Neutrophil (primary cell): ENCODE measurements at regions not wholly inside any gene's neighbourhood (a gene's known extent, or its start where the extent isn't known, plus 50 kb on each side); places are given as distances from the start of the nearest gene placed in this dataset.
"Not testable (repeated sequence)": the region's sequence is repeated elsewhere in the genome, so short reads cannot be mapped to it uniquely, and the experiment has no call there.

Experiments
- H3K27ac ChIP-seq: fragments of 200-600 bp; sonication (generic); 2 replicates; pipeline ENCODE4 v1.5.1; 2016; ENCODE audit warnings: mild to moderate bottlenecking, moderate library complexity
- H3K27me3 ChIP-seq: fragments of 200-600 bp; sonication (generic); 2 replicates; pipeline ENCODE4 v1.6.0; 2016; ENCODE audit warnings: mild to moderate bottlenecking
- H3K36me3 ChIP-seq: fragments of 200-600 bp; sonication (generic); 2 replicates; pipeline ENCODE4 v1.5.1; 2017
- H3K4me1 ChIP-seq, 2 experiments: fragments of 200-600 bp in 1 of 2; sonication (generic) in 1 of 2; 1 replicate in 1 of 2; 2 replicates in 1 of 2; pipeline versions ENCODE4 v1.5.1 to v1.6.1; 2013 to 2016; ENCODE audit warnings: low read depth in 1 of 2, low read length in 1 of 2, mild to moderate bottlenecking in 1 of 2, moderate library complexity in 1 of 2; ENCODE audit not compliant: control insufficient read depth in 1 of 2, insufficient read depth in 1 of 2
- H3K4me3 ChIP-seq, 2 experiments: fragments of 200-600 bp in 1 of 2; sonication (generic) in 1 of 2; 1 replicate in 1 of 2; 2 replicates in 1 of 2; pipeline ENCODE4 v1.5.1; 2013 to 2016; ENCODE audit warnings: low read depth in 1 of 2, low read length in 1 of 2, mild to moderate bottlenecking in 1 of 2, moderate library complexity in 1 of 2
- H3K9me3 ChIP-seq: fragments of 200-600 bp; sonication (generic); 2 replicates; pipeline ENCODE4 v1.5.1; 2016
- TF ChIP-seq, protein P1 (sequence below): fragments of 200-600 bp; sonication (generic); IDR thresholded peaks from 2 replicates; pipeline ENCODE4 v1.5.1; 2016; ENCODE audit warnings: antibody characterized with exemption

DNA sequence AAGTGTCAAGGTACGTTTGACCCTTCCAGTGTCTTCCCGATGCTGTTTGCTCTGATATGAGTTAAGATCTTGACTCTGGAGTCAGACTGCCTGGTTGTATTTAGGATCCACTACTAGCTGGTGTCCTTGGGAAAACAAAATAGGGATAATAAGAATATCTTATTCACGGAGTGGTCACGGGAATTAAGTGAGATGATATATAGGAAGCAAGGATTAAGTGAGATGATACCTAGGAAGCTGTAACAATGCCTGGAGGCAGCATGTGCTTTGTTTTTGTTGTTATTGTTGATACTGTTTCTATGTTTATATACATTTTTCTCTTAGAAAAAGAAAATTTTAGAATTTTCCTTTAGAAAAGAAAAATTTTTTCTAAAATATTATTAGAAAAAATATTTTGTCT lies 87.0 kb downstream of the LYZL1 start:
- peaks cover 12% of the 10 kb centered on the region for H3K27me3 ChIP-seq
- no peaks in the 10 kb centered on the region for H3K36me3 ChIP-seq
- TF ChIP-seq, protein P1, sequence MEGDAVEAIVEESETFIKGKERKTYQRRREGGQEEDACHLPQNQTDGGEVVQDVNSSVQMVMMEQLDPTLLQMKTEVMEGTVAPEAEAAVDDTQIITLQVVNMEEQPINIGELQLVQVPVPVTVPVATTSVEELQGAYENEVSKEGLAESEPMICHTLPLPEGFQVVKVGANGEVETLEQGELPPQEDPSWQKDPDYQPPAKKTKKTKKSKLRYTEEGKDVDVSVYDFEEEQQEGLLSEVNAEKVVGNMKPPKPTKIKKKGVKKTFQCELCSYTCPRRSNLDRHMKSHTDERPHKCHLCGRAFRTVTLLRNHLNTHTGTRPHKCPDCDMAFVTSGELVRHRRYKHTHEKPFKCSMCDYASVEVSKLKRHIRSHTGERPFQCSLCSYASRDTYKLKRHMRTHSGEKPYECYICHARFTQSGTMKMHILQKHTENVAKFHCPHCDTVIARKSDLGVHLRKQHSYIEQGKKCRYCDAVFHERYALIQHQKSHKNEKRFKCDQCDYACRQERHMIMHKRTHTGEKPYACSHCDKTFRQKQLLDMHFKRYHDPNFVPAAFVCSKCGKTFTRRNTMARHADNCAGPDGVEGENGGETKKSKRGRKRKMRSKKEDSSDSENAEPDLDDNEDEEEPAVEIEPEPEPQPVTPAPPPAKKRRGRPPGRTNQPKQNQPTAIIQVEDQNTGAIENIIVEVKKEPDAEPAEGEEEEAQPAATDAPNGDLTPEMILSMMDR = no peak
- no peak overlapping the region for H3K27ac ChIP-seq
- no peaks in the 10 kb centered on the region for H3K9me3 ChIP-seq
- no peaks in the 10 kb centered on the region for H3K4me1 ChIP-seq
- no peak overlapping the region for H3K4me3 ChIP-seq

DNA sequence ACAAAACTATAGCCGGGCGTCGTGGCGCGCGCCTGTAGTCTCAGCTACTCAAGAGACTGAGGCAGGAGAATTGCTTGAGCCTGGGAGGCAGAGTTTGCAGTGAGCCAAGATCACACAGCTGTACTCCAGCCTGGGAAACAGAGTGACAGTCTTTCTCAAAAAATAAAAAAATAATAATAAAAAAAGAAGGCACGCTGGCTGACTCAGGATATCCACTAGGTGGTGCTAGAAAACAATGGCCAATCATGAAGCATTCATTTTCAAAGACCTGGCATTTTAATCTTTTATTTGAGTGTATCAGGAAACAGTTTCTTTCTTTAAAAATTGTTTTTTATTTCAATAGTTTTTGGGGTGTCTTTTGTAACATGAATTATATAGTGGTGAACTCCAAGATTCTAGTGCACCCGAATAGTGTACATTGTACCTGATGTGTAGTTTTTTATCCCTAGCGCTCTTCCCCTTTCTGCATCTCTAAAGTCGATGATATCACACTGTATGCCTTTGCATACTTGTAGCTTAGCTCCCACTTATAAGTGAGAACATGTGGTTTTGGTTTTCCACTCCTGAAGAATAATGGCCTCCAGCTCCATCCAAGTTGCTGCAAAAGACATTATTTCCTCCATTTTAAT lies 88.6 kb downstream of the LYZL1 start:
- Histone ChIP-seq H3K27ac (no peak overlapping the region), H3K4me1 (no peaks in the 10 kb centered on the region), H3K4me3 (no peak overlapping the region), H3K27me3 (no peaks in the 10 kb centered on the region), H3K36me3 (no peaks in the 10 kb centered on the region), H3K9me3 (no peaks in the 10 kb centered on the region)
- TF ChIP-seq, protein P1 = no peak

DNA sequence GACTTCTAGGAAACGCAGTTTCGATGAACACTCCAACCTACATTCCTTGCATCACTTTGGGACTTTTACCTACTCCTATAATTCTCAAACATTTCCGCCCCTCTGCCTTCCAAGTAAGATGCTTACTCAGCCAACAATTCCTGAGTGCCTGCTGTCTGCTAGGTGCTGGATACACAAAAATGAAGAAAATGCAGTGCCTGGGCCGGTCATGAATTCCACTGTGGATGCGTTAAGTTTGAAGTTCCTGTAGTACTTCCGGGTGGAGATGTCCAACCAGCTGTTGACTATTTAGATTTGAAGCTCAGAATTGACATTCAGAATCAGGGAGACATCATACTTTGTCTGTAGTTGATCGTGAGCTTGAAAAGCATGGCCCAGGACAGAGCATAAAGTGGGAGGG lies 89.2 kb downstream of the LYZL1 start:
- no peaks in the 10 kb centered on the region for H3K9me3 ChIP-seq
- no peak overlapping the region for H3K4me3 ChIP-seq
- TF ChIP-seq, protein P1 = no peak
- H3K36me3 ChIP-seq = no peaks in the 10 kb centered on the region
- H3K4me1 ChIP-seq = no peaks in the 10 kb centered on the region
- H3K27ac ChIP-seq = no peak overlapping the region
- no peaks in the 10 kb centered on the region for H3K27me3 ChIP-seq

DNA sequence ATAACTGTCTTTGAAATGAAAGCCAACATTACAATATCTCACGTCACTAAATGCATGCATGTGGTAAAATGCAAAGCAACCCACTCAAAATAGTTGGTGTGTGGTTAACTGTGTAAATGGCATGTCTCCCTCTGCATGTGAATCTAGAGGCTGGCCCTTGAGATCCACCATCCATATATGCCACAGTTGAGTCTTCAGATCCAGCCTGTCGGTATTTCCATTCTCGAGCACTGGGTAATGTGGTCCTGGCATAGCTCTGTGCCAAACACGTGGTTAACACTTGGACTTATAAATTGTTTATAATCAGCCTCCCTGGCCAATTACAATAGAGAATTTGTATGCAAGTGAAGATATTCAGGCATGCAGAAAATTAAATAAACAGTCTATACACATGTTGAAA lies 90.3 kb downstream of the LYZL1 start:
- H3K9me3 ChIP-seq = no peaks in the 10 kb centered on the region
- H3K4me1 ChIP-seq = no peaks in the 10 kb centered on the region
- no peaks in the 10 kb centered on the region for H3K27me3 ChIP-seq
- H3K27ac ChIP-seq = no peak overlapping the region
- TF ChIP-seq, protein P1 = no peak
- H3K36me3 ChIP-seq = no peaks in the 10 kb centered on the region
- no peak overlapping the region for H3K4me3 ChIP-seq

DNA sequence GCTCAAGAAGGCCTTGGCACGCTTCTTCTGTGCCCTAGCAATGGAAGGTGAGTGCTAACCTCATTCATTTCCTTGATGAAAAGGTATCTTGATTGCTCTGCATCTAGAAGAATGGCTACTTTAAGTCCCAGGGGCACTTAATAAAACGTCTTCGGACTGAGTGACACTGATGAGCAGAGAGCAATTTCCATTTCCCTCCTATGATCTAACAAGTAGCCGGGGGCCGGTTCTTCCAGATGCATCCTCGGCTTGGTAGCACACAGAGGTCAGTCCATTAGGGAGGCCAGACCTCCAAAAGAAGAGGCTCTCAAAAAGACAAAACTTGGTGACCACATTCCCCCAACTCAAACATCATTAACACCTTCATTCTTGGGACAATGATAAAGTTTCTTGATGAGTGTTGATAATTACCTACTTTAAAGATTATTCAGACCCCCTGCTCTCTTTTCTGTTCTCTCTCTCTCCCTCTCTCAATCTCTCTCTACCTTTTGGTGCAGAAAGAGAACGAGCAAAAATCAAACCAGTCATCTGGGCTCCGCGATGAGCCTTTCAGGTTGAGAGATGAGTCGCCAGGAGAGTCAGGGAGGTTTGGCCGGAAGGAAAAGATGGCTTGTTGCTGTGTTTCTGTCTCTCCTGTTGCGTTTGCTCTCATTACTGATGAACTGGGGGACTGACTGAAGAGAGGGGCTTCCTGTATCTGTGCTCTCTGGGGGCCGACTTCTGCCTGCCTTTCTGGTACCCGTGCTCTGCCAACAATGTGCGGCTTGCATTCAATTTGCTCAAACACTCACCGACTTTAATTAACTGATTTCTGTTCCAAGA lies 91.1 kb downstream of the LYZL1 start:
- not testable (repeated sequence) for H3K27ac ChIP-seq, H3K4me1 ChIP-seq, H3K27me3 ChIP-seq, H3K36me3 ChIP-seq, H3K9me3 ChIP-seq, H3K4me3 ChIP-seq

DNA sequence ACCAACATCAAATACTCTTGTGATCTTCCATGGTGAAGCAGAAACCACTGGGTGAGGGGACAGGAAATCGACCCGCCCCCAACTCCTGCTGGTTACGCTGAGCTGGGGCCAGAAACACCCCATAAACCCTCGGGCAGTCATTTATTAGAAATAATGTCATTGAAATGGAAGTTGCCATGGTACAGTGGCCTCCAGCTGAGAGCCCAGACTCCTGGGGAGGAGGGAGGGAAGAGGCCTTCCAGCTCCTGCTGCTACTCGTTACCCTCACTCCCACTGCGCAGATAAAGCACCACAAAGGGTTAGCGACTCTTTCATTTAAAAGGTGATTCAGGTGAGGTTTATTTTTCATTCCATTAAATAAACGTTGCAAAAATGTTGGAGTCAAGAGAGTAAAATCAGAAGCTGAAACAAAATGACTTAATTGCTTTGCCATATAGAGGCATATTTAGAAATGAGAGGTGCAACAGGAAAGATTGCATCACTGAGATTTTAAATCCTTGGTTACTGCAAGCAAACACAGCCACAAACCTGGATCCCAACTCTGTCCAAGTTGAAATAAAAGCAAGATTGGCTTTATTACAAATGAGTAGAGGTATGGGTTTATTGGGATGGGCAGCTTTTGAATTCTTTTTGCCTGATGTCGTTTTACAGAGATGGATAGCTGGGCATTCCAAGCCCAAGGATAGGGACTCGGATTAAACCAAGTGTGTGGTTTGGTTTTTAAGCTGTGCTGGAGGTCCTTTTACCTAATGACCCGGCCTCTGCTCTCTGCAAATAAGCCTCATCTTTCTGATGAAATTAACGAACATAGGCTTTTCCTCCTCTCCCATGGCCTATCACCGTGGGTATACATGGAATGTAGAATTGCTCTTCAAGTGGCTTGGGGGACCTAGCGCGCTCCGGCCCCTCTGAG lies 92.0 kb downstream of the LYZL1 start:
- H3K4me1 ChIP-seq, H3K27me3 ChIP-seq, H3K9me3 ChIP-seq, H3K27ac ChIP-seq, H3K4me3 ChIP-seq, H3K36me3 ChIP-seq: not testable (repeated sequence)
